AG10803 (cell line): ENCODE measurements at regions not wholly inside any gene's neighbourhood (a gene's known extent, or its start where the extent isn't known, plus 50 kb on each side); places are given as distances from the start of the nearest gene placed in this dataset.

ENCODE experiments used
- DNase-seq: peaks from one replicate; pipeline ENCODE4 v3.0.0; 2010; ENCODE audit warnings: low read depth
- H3K4me3 ChIP-seq: 2 replicates; pipeline ENCODE4 v1.5.1; 2011; ENCODE audit warnings: mild to moderate bottlenecking, low read length, control low read depth
- TF ChIP-seq, protein P1 (sequence below): conservative IDR thresholded peaks from 2 replicates; pipeline ENCODE4 v1.5.1; 2011; ENCODE audit warnings: mild to moderate bottlenecking, low read length, control low read depth, inconsistent platforms

DNA sequence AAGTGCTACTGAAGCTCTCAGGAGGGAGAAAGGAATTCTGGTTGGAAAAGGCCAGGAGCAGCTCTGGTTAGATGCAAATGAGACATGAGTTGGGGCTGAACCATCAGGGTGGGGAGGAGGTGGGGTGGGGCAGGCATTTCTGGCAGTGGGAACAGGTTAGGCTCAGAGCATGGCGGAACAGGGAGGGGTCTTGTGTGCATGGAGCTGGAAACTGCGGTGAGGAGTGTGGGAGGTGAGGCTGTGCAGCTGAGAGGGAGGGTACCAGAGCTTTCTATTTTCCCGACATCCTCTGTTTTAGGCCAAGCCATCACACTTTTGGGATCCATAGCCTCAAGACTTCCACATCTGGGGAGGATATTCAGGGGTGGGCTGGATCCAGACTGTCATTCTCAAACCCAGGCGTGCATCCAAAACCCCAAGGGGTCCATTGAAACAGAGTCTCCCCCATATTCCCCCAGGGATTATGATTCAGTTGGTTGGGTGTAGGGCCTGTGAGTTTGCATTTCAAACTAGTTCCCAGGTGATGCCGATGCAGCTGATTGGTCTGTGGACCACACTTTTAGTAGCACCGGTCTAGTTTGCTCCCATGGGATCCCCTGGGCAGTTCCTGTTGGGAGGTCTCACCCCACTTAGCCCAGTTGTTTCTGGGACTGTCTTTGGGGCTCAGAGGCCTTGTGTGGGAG is 100.9 kb upstream of the TLE3 start:
- no peak overlapping the region for H3K4me3 ChIP-seq
- DNase-seq, result no peak
- TF ChIP-seq, protein P1, sequence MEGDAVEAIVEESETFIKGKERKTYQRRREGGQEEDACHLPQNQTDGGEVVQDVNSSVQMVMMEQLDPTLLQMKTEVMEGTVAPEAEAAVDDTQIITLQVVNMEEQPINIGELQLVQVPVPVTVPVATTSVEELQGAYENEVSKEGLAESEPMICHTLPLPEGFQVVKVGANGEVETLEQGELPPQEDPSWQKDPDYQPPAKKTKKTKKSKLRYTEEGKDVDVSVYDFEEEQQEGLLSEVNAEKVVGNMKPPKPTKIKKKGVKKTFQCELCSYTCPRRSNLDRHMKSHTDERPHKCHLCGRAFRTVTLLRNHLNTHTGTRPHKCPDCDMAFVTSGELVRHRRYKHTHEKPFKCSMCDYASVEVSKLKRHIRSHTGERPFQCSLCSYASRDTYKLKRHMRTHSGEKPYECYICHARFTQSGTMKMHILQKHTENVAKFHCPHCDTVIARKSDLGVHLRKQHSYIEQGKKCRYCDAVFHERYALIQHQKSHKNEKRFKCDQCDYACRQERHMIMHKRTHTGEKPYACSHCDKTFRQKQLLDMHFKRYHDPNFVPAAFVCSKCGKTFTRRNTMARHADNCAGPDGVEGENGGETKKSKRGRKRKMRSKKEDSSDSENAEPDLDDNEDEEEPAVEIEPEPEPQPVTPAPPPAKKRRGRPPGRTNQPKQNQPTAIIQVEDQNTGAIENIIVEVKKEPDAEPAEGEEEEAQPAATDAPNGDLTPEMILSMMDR, result no peak

DNA sequence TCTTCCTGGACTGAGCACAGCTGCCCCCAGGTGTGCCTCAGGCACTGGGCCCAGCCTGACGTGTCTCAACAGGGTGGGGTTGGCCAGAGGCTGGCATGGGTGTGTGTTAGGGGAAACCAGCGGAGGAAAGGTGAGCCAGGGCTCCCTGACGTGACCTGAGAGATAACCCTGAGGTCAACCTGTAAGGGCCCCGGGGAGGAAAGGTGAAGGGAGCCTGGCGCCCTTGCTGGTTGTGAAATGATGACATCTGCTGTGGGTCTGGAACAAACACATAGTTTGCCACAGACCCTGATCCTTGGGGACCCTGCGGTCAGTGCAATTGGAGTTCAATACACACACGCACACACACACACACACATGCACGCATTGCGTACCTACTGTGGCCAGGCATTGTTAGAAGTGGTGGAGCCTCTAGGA is 100.2 kb upstream of the TLE3 start:
- TF ChIP-seq, protein P1, result no peak
- no peak overlapping the region for H3K4me3 ChIP-seq
- DNase-seq, result no peak

DNA sequence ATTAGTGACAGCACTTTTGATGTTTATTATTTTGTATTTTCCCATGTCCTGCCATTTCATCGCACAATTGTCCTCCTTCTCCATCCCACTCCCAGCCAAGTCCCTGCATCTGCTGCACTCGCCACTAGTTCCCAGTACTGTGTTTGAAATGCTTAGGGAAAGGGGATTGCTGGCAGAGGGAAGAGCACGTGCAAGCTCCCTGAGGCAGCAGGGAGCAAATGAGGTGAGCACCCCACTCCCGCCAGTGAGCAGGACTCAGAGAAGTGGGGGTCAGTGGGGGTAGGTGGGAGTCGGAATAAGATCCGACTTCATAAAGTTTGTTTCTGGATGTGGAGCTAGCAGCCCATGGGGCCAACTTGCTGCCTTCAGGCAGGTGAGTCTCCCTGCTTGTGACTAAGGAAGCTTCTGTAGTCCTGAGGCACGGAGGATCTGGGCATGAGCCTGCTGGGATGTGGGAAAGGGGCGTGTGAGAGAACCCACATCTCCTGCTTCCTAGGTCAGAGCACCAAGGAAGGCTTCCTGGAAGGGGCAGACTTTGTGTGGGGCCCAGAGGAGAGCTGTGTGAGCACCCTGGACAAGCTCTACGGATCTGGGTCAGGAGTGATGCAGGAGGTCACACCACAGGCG is 99.7 kb upstream of the TLE3 start:
- TF ChIP-seq, protein P1, result no peak
- no peak overlapping the region for H3K4me3 ChIP-seq
- no peak for DNase-seq

DNA sequence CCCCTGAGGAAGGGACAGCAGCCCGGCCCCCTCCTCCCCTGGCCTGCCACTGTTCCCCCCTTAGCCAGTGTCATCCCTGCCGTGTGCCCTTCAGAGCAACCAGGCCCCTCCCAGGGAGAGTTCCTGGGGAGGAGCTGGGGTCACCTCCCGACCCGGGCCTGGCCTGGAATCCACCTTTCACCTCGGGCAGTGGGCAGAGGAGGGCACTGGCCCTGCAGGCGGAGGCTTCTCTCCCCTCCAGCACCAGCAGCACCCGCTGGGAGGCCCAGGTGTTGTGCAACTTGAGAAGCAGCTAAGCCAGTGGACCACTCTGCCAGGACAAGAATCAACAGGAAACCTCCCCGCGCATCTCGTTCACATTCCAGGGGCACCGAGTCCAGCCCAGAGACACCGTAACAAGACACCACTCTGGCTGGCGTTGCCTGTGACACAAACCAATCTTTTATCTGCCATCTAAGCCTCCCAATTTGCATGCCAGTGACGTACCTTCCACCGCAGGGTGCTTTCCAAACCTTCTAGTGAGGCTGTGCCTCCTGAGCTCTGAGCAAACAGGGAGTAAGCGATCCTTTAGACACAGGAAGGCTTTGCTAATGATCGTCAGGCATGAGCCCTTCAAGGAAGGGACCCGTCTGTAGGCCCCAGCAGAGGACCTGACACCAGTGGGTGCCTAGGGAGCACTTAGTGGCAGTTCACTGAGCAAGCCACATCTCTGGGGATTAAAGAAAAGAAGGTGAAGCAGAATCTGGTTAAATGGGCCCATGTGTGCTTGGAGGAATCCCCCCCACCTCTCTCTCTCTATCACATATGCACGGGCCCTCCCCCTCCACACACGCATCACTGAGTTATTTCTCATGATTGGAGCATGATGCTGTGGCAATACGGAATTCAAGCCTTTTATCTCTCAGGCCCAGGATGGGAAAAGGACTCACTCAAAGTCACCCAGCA is 98.9 kb upstream of the TLE3 start:
- H3K4me3 ChIP-seq, result no peak overlapping the region
- TF ChIP-seq, protein P1, result no peak
- peak; percentile 90 for DNase-seq

DNA sequence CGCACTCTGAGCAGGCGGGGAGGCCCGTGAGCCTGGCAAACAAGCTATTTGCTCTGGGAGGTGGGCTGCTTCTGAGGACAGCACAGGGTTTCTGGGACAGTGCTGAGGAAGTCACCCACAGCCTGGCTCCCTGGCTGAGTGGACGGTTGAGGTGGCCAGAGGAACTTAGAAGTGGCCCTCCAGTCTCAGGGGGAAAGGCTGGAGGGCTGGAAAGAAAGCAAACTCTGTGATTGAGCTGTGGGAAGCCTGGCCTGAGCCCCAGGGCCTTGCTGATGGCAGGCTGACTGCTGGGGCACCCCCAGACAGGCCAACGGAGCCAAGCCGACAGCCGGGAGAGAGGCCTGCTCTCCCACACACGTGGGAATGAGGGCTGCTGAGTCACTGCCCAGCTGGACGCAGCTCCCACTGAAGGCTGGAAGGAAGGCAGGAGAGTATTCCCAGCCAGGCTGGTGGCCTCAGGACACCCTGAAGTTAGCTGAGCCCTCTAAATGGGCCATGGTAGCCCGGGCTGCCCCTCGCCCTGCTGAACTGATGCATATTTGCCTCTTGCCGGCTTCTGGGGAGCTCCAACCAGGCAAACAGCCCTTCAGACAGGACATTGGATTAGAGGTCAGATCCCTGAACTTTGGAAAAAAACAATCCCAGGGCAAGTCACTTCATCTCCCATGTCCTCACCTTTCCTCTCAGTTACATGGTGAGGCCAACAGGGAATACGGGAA is 98.0 kb upstream of the TLE3 start:
- peak; percentile 89 for DNase-seq
- no peak overlapping the region for H3K4me3 ChIP-seq

DNA sequence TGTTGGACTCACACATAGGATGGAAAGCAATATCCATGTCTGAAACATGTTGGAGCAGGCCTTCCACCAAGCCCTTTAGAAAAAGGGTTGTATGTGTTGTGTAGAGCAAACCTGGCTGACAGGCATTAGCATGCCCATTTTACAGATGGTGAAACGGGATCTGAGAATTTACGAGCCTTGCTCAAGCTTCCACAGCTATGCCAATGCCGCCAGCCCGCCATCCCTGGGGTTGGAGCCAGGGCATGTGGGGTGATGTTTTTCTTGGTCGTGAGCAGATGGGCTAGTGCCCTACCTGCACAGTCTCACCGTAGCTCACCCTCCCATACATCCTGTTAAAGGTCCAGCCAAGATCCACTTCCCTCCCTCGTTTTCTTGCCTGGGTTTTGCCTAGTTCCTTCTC is 97.5 kb upstream of the TLE3 start:
- DNase-seq, result no peak
- TF ChIP-seq, protein P1, result no peak
- H3K4me3 ChIP-seq, result no peak overlapping the region

More for the DNA sequence above, 98.0 kb upstream of the TLE3 start:
- TF ChIP-seq, protein P1, result no peak
